MM.1S (cell line): ENCODE measurements at regions not wholly inside any gene's neighbourhood (a gene's known extent, or its start where the extent isn't known, plus 50 kb on each side); places are given as distances from the start of the nearest gene placed in this dataset.

Source experiments
- CTCF ChIP-seq: fragments of 300-600 bp; sonication (generic); IDR thresholded peaks from 2 replicates; pipeline ENCODE4 v1.5.1; 2016; ENCODE audit warnings: antibody characterized with exemption, low read length, mixed read lengths
- EZH2 ChIP-seq: fragments of 300-600 bp; sonication (generic); optimal IDR thresholded peaks from 2 replicates; pipeline ENCODE3; 2017; ENCODE audit warnings: low read depth, mild to moderate bottlenecking, antibody characterized with exemption, low read length, mixed read lengths

DNA sequence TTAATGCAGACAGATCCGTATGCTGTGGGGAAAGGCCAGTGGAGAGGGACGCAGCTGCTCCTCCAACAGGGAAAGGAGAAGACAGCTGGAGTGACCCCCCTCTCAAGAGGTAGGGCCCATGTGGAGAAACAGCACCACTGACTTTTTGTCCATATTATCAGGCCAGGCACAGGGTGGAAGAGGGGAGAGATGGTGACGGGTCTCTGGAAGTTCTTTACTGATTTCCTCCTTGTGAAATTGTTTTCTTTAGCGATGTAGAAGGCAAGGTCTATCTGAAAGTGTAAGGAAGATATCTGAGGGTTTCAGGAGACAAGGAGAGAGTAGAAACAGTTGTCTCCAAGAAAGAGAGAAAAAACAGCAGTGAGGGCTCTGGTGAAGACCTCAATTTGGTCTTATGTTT, 338.8 kb downstream of the VPS13C start:
- TF ChIP-seq EZH2 (no peak), CTCF (no peak)
